Fibroblast of pulmonary artery (primary cell): ENCODE measurements at regions not wholly inside any gene's neighbourhood (a gene's known extent, or its start where the extent isn't known, plus 50 kb on each side); places are given as distances from the start of the nearest gene placed in this dataset.
"Not testable (repeated sequence)": the region's sequence is repeated elsewhere in the genome, so short reads cannot be mapped to it uniquely, and the experiment has no call there.

Source experiments
- DNase-seq: peaks from one replicate; pipeline ENCODE4 v3.0.0-alpha.2; 2010; ENCODE audit warnings: low read depth
- H3K4me3 ChIP-seq: replicated peaks from 2 replicates; pipeline ENCODE4 v1.5.1; 2011; ENCODE audit warnings: low read depth, mild to moderate bottlenecking, control low read depth, low read length, moderate library complexity
- TF ChIP-seq, protein P1 (sequence below): IDR thresholded peaks from 2 replicates; pipeline ENCODE4 v1.5.1; 2011; ENCODE audit warnings: mild to moderate bottlenecking, control low read depth, low read length, inconsistent platforms; ENCODE audit errors: missing control alignments

DNA sequence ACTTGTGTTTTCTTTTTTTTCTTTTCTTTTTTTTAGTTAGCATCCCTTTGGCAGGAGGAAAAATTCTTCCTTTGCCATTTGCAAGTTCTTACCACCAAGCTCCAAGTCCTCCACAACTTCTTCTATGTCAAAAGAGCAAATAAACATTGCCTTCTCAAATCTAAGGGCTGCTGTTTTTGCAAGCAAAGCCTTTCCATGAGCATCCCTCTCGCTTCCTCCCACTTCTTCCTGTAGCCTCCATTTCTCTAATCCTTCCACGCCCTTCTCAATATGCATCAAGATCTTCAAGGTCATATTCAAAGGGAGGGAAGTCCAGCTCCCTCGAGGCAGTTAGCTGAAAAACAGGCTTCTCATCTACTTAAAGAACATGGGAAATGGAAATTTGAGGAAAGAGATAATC is 147.1 kb downstream of the ADSS2 start:
- TF ChIP-seq, protein P1, sequence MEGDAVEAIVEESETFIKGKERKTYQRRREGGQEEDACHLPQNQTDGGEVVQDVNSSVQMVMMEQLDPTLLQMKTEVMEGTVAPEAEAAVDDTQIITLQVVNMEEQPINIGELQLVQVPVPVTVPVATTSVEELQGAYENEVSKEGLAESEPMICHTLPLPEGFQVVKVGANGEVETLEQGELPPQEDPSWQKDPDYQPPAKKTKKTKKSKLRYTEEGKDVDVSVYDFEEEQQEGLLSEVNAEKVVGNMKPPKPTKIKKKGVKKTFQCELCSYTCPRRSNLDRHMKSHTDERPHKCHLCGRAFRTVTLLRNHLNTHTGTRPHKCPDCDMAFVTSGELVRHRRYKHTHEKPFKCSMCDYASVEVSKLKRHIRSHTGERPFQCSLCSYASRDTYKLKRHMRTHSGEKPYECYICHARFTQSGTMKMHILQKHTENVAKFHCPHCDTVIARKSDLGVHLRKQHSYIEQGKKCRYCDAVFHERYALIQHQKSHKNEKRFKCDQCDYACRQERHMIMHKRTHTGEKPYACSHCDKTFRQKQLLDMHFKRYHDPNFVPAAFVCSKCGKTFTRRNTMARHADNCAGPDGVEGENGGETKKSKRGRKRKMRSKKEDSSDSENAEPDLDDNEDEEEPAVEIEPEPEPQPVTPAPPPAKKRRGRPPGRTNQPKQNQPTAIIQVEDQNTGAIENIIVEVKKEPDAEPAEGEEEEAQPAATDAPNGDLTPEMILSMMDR = no peak
- H3K4me3 ChIP-seq = no peak overlapping the region
- no peak for DNase-seq

DNA sequence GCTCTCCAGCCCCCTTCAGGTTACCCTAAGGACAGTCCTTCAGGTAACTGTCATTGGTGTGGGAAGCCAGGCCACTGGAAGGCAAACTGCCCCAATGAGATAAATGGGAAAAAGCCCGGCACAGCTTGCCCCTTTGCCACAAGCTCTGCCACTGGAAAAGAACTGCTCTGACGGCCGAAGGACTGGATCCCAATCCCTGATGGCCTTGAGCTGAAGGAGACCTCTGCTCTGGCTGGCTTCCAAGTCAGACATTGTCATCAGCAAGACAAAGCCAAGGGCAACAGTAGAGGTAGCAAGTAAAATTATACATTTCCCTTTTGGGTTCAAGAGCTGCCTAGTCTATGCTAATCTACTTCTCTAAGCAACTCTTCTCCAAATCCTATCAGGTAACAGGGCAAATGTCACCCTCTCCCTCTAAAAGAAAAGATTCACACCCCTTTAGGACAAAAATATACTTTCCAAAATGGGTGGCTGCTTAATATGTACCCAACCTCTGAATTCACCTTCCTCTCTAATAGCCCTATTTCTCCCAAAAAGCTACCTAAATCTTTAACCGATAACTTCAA is 145.8 kb downstream of the ADSS2 start:
- TF ChIP-seq, protein P1 = no peak
- no peak for DNase-seq
- no peak overlapping the region for H3K4me3 ChIP-seq

DNA sequence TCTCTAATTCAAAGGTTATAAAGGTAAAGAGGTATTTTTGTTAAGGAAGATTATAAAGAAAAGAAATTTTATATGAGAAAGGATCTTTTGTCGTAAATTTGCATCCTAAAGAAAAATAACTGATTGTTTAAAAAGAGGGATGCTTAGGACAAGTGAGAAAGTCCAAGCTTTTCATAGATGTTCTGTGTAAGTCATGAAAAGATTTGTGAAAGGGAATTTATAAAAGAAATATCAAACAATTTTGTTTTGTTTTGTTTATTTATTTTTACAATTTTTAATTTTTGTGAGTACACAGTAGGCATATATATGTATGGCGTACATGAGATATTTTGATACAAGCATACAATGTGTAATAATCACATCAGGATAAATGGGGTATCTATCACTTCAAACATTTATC is 145.2 kb downstream of the ADSS2 start:
- TF ChIP-seq, protein P1 = no peak
- DNase-seq = no peak
- no peak overlapping the region for H3K4me3 ChIP-seq

- not testable (repeated sequence) for H3K4me3 ChIP-seq, DNase-seq
Measured at GRCh38 chr1:244309191-244309590, 142.5 kb downstream of the ADSS2 start.

DNA sequence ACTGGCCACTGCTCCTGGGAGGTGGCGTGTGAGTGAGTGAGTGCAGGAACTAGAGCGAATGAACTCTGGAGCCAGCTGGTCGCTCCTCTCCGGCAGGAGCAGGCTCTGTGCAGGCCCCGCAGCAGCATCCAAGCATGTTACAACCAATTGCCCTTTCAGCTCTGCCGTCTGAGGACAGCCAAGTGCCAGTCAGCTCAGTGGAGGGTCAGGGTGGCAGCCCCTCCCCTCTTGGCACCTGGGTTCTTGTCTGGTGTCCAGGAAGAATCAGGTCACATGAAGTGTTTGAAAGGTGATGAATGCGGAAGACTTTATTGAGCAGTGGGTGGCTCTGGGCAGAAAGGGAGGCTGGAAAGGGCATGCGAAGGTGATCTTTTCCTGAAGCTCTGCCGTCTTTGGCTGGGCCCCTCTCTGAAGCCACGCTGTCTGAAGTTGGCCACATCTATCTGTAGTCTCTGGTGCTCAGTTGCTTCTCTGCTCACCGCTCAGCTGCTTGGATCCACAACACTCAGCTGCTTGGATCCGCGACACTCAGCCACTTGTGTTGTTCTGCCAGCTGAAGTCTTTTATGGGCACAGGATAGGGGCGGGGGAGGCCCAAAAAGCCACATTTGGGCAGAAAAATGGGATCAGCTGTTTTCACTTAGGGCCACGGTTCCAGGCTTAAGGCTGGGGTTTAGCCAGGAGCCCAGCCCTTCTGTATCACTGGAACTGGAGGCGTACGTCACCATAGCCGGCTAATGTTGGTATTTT is 139.8 kb downstream of the ADSS2 start:
- H3K4me3 ChIP-seq = no peak overlapping the region
- no peak for DNase-seq
- TF ChIP-seq, protein P1 = no peak

DNA sequence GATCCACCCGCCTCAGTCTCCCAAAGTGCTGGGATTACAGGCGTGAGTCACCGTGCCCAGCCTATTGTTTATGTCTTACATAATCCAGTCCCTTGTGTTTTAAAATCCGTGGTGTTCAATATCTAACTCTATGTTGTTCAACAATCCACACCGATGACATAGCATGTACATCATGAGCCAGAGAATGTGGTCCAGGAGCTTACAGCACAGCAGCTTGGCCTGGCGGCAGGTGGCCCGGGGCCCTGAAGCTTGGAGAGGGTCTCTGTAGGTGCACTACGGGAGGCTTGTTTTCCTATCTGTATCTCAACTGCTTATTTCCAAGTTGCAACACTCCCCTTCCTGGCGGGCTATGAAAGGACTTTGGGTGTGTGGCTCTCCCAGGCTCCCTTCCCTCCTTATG is 138.4 kb downstream of the ADSS2 start:
- DNase-seq = no peak
- TF ChIP-seq, protein P1 = no peak
- H3K4me3 ChIP-seq = no peak overlapping the region

GRCh38 chr1:244314921-244315559 is 136.7 kb downstream of the ADSS2 start:
- DNase-seq = no peak

More at GRCh38 chr1:244314921-244315559, 136.7 kb downstream of the ADSS2 start:
- TF ChIP-seq, protein P1 = no peak
- H3K4me3 ChIP-seq = no peak overlapping the region
